A549 (cell line): ENCODE measurements at regions not wholly inside any gene's neighbourhood (a gene's known extent, or its start where the extent isn't known, plus 50 kb on each side); places are given as distances from the start of the nearest gene placed in this dataset.

Experiments
- ATAC-seq, 2 experiments: fragments of 200-7000 bp in 1 of 2; fragments of >200 bp in 1 of 2; cut with Nextera tagmentation in 1 of 2; cut with Tn5 transposase in 1 of 2; 3 replicates each; pipeline versions ENCODE4 v1.8.0 to v1.9.1; 2018 to 2020; ENCODE audit warnings: mild to moderate bottlenecking in 1 of 2, moderate library complexity in 1 of 2
- CTCF ChIA-PET: fragments of 300-600 bp; sonication (Branson Sonifier 250); formaldehyde crosslinking; extraction: SDS; loops from one replicate; lab custom pipeline; 2021; ENCODE audit warnings: antibody characterized with exemption, inconsistent platforms; lab: Yijun Ruan, JAX
- POLR2A ChIA-PET: fragments of 350-600 bp; formaldehyde crosslinking; extraction: SDS; loops from one replicate; lab custom pipeline; 2021; ENCODE audit warnings: antibody characterized with exemption, inconsistent platforms; lab: Yijun Ruan, JAX
- DNase-seq, 2 experiments: peaks; one replicate each; pipeline versions ENCODE4 v3.0.0 to v3.0.0-alpha.2; 2011 to 2016; ENCODE audit warnings: low read depth in 1 of 2, low spot score in 1 of 2
- FAIRE-seq: peaks from 2 replicates; lab custom pipeline; 2011; peaks lifted over from hg19 to GRCh38; lab: Jason Lieb, UNC
- H3K27ac ChIP-seq, 2 experiments: fragments of >200 bp; sonication (Bioruptor Twin); formaldehyde crosslinking; 3 replicates each; pipeline ENCODE4 v1.5.1; 2016 to 2017
- H3K4me1 ChIP-seq: fragments of >200 bp; sonication (Bioruptor Twin); formaldehyde crosslinking; 3 replicates; pipeline ENCODE4 v1.6.1; 2016
- H3K4me2 ChIP-seq: fragments of >200 bp; sonication (Bioruptor Twin); formaldehyde crosslinking; 3 replicates; pipeline ENCODE4 v1.6.1; 2016
- H3K4me3 ChIP-seq: fragments of >200 bp; sonication (Bioruptor Twin); formaldehyde crosslinking; 3 replicates; pipeline ENCODE4 v1.5.1; 2016
- H3K9me3 ChIP-seq: fragments of >200 bp; sonication (Bioruptor Twin); formaldehyde crosslinking; 3 replicates; pipeline ENCODE4 v1.6.1; 2016
- BCL3 ChIP-seq: fragments of >200 bp; sonication (Bioruptor Twin); formaldehyde crosslinking; IDR thresholded peaks from 3 replicates; pipeline ENCODE4 v1.6.1; 2016
- CEBPB ChIP-seq, 2 experiments: fragments of >200 bp in 1 of 2; sonication (Bioruptor Twin) in 1 of 2; formaldehyde crosslinking in 1 of 2; IDR thresholded peaks; 2 replicates each; pipeline ENCODE4 v1.6.1; 2012 to 2016
- CHD2 ChIP-seq: fragments of 150-350 bp; IDR thresholded peaks from 2 replicates; pipeline ENCODE4 v1.6.1; 2014; ENCODE audit warnings: low read length; ENCODE audit not compliant: partially characterized antibody
- CTCF ChIP-seq: fragments of >200 bp; sonication (Bioruptor Twin); formaldehyde crosslinking; IDR thresholded peaks from 3 replicates; pipeline ENCODE4 v1.5.1; 2016
- E2F6 ChIP-seq: IDR thresholded peaks from 2 replicates; pipeline ENCODE4 v1.6.1; 2012; ENCODE audit warnings: low read depth, borderline replicate concordance
- EHMT2 ChIP-seq: fragments of 200-600 bp; sonication (generic); IDR thresholded peaks from 2 replicates; pipeline ENCODE4 v1.6.1; 2016; ENCODE audit warnings: antibody characterized with exemption, low read depth, mild to moderate bottlenecking, moderate library complexity
- FOXS1 ChIP-seq: fragments of 250-450 bp; sonication (Bioruptor Pico); IDR thresholded peaks from 2 replicates; pipeline ENCODE4 v1.5.0; 2020; ENCODE audit warnings: mild to moderate bottlenecking, moderate library complexity
- HES2 ChIP-seq: fragments of >200 bp; sonication (Bioruptor Twin); formaldehyde crosslinking; IDR thresholded peaks from 2 replicates; pipeline ENCODE4 v1.6.1; 2016
- HEYL ChIP-seq: fragments of 250-450 bp; sonication (Bioruptor Pico); IDR thresholded peaks from 2 replicates; pipeline ENCODE4 v1.8.0; 2021; ENCODE audit warnings: mild to moderate bottlenecking, moderate library complexity
- HMGXB4 ChIP-seq: fragments of 250-450 bp; sonication (Bioruptor Pico); IDR thresholded peaks from 2 replicates; pipeline ENCODE4 v1.5.0; 2021; ENCODE audit warnings: mild to moderate bottlenecking, moderate library complexity, borderline replicate concordance
- HOXA7 ChIP-seq: fragments of 250-450 bp; sonication (Bioruptor Pico); IDR thresholded peaks from 2 replicates; pipeline ENCODE4 v1.5.0; 2020; ENCODE audit warnings: mild to moderate bottlenecking, moderate library complexity
- HOXB13 ChIP-seq: fragments of 250-450 bp; sonication (Bioruptor Pico); IDR thresholded peaks from 2 replicates; pipeline ENCODE4 v1.5.0; 2020; ENCODE audit warnings: low read depth, mild to moderate bottlenecking, moderate library complexity
- HOXB5 ChIP-seq: fragments of 250-450 bp; sonication (Bioruptor Pico); IDR thresholded peaks from 2 replicates; pipeline ENCODE4 v1.5.0; 2020; ENCODE audit warnings: mild to moderate bottlenecking, moderate library complexity
- JUN ChIP-seq, 2 experiments: fragments of >200 bp; sonication (Bioruptor Twin); formaldehyde crosslinking; IDR thresholded peaks; 2 replicates in 1 of 2; 3 replicates in 1 of 2; pipeline ENCODE4 v1.6.1; 2016 to 2017
- JUNB ChIP-seq: fragments of >200 bp; sonication (Bioruptor Twin); formaldehyde crosslinking; IDR thresholded peaks from 2 replicates; pipeline ENCODE4 v1.6.1; 2016
- KDM5A ChIP-seq: fragments of 200-600 bp; sonication (generic); IDR thresholded peaks from 2 replicates; pipeline ENCODE4 v1.6.1; 2016; ENCODE audit warnings: antibody characterized with exemption, mild to moderate bottlenecking
- MAFK ChIP-seq: fragments of 450-650 bp; IDR thresholded peaks from 2 replicates; pipeline ENCODE4 v1.6.1; 2014; ENCODE audit not compliant: partially characterized antibody
- MAX ChIP-seq: IDR thresholded peaks from 2 replicates; pipeline ENCODE4 v1.6.1; 2012
- MAZ ChIP-seq: fragments of 150-350 bp; IDR thresholded peaks from 2 replicates; pipeline ENCODE4 v1.6.1; 2014; ENCODE audit warnings: antibody characterized with exemption, low read depth, low read length, borderline replicate concordance
- MYC ChIP-seq: IDR thresholded peaks from 2 replicates; pipeline ENCODE4 v1.6.1; 2012; ENCODE audit warnings: mild to moderate bottlenecking, inconsistent platforms, low read length, improper control_type of control experiment, borderline replicate concordance
- NFE2L2 ChIP-seq: fragments of 150-350 bp; conservative IDR thresholded peaks from 2 replicates; pipeline ENCODE4 v1.6.1; 2014; ENCODE audit warnings: low read length
- NPAS2 ChIP-seq: fragments of 250-450 bp; sonication (Bioruptor Pico); IDR thresholded peaks from 2 replicates; pipeline ENCODE4 v1.8.0; 2022; ENCODE audit warnings: mild to moderate bottlenecking, moderate library complexity, borderline replicate concordance
- NR3C1 ChIP-seq: fragments of >200 bp; sonication (Bioruptor Twin); formaldehyde crosslinking; IDR thresholded peaks from 3 replicates; pipeline ENCODE4 v1.6.1; 2017
- PHF8 ChIP-seq: fragments of 200-600 bp; sonication (generic); IDR thresholded peaks from 2 replicates; pipeline ENCODE4 v1.6.1; 2016; ENCODE audit warnings: low read depth, mild to moderate bottlenecking, antibody characterized with exemption, moderate library complexity, borderline replicate concordance
- POLR2A ChIP-seq: IDR thresholded peaks from 2 replicates; pipeline ENCODE4 v1.6.1; 2012; ENCODE audit warnings: mild to moderate bottlenecking, low read length
- POLR2AphosphoS2 ChIP-seq: conservative IDR thresholded peaks from 2 replicates; pipeline ENCODE4 v1.6.1; 2012; ENCODE audit warnings: low read length, improper control_type of control experiment, inconsistent platforms
- RAD21 ChIP-seq, 2 experiments: fragments of >200 bp in 1 of 2; sonication (Bioruptor Twin) in 1 of 2; formaldehyde crosslinking in 1 of 2; IDR thresholded peaks in 1 of 2; conservative IDR thresholded peaks in 1 of 2; 2 replicates in 1 of 2; 3 replicates in 1 of 2; pipeline ENCODE4 v1.6.1; 2012 to 2018; ENCODE audit warnings: inconsistent platforms in 1 of 2
- RARB ChIP-seq: fragments of 250-450 bp; sonication (Bioruptor Pico); IDR thresholded peaks from 2 replicates; pipeline ENCODE4 v1.8.0; 2021; ENCODE audit warnings: mild to moderate bottlenecking, moderate library complexity
- TP53 ChIP-seq: fragments of 250-450 bp; sonication (Bioruptor Pico); IDR thresholded peaks from 2 replicates; pipeline ENCODE4 v1.5.0; 2021; ENCODE audit warnings: mild to moderate bottlenecking, moderate library complexity
- ZFP36 ChIP-seq: fragments of 450-650 bp; IDR thresholded peaks from 2 replicates; pipeline ENCODE4 v1.6.1; 2014; ENCODE audit warnings: borderline replicate concordance; ENCODE audit not compliant: partially characterized antibody
- WGBS: methylation state at CpG from one replicate; pipeline ENCODE4 v1.1.6; 2017; ENCODE audit errors: missing lambda C conversion rate; 5-methylcytosine and 5-hydroxymethylcytosine counted together

GRCh38 chr7:97576043-97576442, 155.8 kb upstream of the TAC1 start (continued):
- TF ChIP-seq HES2 (no peak), HOXB13 (CRISPR knock-in tag) (no peak), EHMT2 (no peak)

- no peaks in the 10 kb centered on the region for H3K4me1 ChIP-seq
- H3K27ac ChIP-seq: no peak overlapping the region
- WGBS: 19% methylated on average over 5 of the region's 5 CpGs
- ChIA-PET POLR2A (no interaction called here), CTCF (interaction anchor here (0.7 kb wide), 1 partner anchor 8 kb away, joined by 3 read pairs; no protein-coding TSS in a partner anchor)
- ATAC-seq: no peak
- no peak overlapping the region for H3K4me2 ChIP-seq
- no peak for FAIRE-seq
- TF ChIP-seq KDM5A: no peak
- TF ChIP-seq RARB (CRISPR knock-in tag): no peak
- TF ChIP-seq RAD21 (conservative IDR thresholded peaks at IDR 0.05 in 1 of 2, IDR thresholded peaks at IDR 0.05 in 1 of 2): no peak
- TF ChIP-seq CHD2: no peak
- TF ChIP-seq PHF8: no peak
- TF ChIP-seq CTCF: no peak
- no peak for TF ChIP-seq MYC
- no peak for TF ChIP-seq EHMT2
- TF ChIP-seq HOXB5 (CRISPR knock-in tag): no peak
- TF ChIP-seq HEYL (CRISPR knock-in tag): no peak
- no peak for TF ChIP-seq E2F6
- no peak for TF ChIP-seq HES2
- TF ChIP-seq ZFP36: no peak
- TF ChIP-seq BCL3: no peak
- no peak for TF ChIP-seq NR3C1
- no peak for TF ChIP-seq POLR2A
- no peak for TF ChIP-seq HOXA7 (CRISPR knock-in tag)
- no peak for TF ChIP-seq HMGXB4 (CRISPR knock-in tag)
- H3K9me3 ChIP-seq: no peaks in the 10 kb centered on the region
- no peak for DNase-seq
- H3K4me3 ChIP-seq: no peak overlapping the region
These were observed 153.7 kb upstream of the TAC1 start for GRCh38 chr7:97578225-97578624.

GRCh38 chr7:97580205-97580604, 151.7 kb upstream of the TAC1 start:
- H3K9me3 ChIP-seq: no peaks in the 10 kb centered on the region
- H3K4me3 ChIP-seq: no peak overlapping the region
- ChIA-PET CTCF (interaction anchor here (0.6 kb wide), 1 partner anchor 146 kb away, joined by 3 read pairs; no protein-coding TSS in a partner anchor), POLR2A (no interaction called here)
- WGBS: 38% methylated on average over 4 of the region's 5 CpGs
- no peaks in the 10 kb centered on the region for H3K4me1 ChIP-seq
- FAIRE-seq (no peak), ATAC-seq (no peak)
- no peak overlapping the region for H3K4me2 ChIP-seq
- no peak overlapping the region for H3K27ac ChIP-seq
- TF ChIP-seq MAX: no peak
- TF ChIP-seq JUN (IDR thresholded peaks at IDR 0.05): no peak
- no peak for TF ChIP-seq MAZ
- no peak for TF ChIP-seq JUNB
- TF ChIP-seq TP53 (CRISPR knock-in tag): no peak
- TF ChIP-seq MYC: no peak
- no peak for TF ChIP-seq EHMT2
- no peak for TF ChIP-seq FOXS1
- no peak for TF ChIP-seq NPAS2 (CRISPR knock-in tag)
- TF ChIP-seq NFE2L2: no peak
- no peak for TF ChIP-seq CEBPB (IDR thresholded peaks at IDR 0.05)
- TF ChIP-seq HOXB13 (CRISPR knock-in tag): no peak
- TF ChIP-seq POLR2AphosphoS2: no peak
- no peak for TF ChIP-seq MAFK
- no peak for TF ChIP-seq NR3C1
- TF ChIP-seq, all 56 proteins: peak for 0
- DNase-seq: no peak
